ENCODE measurements at regions not wholly inside any gene's neighbourhood (a gene's known extent, or its start where the extent isn't known, plus 50 kb on each side); places are given as distances from the start of the nearest gene placed in this dataset.

DNA sequence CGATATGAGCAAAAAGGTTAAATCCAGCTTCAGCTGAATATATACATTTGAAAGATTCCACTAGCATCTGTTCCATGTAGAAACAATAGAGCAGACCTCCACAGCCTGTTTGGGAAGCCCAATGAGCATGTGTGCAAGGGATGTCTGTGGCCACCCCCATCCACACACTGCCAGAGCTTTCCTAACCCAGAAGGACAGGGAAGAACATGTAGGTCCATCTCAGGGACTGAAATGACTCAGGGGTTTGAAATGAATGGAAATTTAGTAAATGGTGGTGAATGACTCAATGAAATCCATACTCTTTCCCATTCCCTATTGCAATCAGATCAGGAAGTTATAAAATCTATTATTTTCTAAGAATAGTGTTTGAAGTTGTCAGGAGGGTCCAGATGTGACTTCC, 397.2 kb downstream of the DUSP10 start:
- TF ChIP-seq, protein P1, sequence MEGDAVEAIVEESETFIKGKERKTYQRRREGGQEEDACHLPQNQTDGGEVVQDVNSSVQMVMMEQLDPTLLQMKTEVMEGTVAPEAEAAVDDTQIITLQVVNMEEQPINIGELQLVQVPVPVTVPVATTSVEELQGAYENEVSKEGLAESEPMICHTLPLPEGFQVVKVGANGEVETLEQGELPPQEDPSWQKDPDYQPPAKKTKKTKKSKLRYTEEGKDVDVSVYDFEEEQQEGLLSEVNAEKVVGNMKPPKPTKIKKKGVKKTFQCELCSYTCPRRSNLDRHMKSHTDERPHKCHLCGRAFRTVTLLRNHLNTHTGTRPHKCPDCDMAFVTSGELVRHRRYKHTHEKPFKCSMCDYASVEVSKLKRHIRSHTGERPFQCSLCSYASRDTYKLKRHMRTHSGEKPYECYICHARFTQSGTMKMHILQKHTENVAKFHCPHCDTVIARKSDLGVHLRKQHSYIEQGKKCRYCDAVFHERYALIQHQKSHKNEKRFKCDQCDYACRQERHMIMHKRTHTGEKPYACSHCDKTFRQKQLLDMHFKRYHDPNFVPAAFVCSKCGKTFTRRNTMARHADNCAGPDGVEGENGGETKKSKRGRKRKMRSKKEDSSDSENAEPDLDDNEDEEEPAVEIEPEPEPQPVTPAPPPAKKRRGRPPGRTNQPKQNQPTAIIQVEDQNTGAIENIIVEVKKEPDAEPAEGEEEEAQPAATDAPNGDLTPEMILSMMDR (IDR thresholded peaks at IDR 0.05), result no peak
- no peak for TF ChIP-seq POLR2A (IDR thresholded peaks at IDR 0.05)

Measured in body of pancreas (tissue), 4 donors.